ENCODE measurements at regions not wholly inside any gene's neighbourhood (a gene's known extent, or its start where the extent isn't known, plus 50 kb on each side); places are given as distances from the start of the nearest gene placed in this dataset.

DNA sequence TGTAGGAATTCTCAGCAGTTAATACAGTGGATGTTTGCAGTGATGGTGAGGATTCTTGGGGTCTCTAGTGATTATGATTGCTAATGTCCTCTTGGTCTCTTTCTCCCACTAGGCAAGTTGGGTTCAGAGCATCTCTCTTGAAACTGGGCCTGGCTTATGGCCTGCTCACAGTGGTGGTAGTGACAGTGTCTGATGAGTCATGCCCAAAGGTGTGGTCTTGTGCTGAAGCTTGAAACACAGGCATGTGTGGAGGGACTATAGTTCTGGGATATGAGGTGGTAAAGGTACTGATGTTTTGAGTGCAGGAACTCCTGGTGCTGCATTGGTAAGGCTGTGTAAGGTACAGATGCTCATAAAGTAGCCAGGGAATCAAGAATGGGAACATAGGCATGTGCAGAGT is 231.1 kb downstream of the FAM170A start:
- TF ChIP-seq, protein P1, sequence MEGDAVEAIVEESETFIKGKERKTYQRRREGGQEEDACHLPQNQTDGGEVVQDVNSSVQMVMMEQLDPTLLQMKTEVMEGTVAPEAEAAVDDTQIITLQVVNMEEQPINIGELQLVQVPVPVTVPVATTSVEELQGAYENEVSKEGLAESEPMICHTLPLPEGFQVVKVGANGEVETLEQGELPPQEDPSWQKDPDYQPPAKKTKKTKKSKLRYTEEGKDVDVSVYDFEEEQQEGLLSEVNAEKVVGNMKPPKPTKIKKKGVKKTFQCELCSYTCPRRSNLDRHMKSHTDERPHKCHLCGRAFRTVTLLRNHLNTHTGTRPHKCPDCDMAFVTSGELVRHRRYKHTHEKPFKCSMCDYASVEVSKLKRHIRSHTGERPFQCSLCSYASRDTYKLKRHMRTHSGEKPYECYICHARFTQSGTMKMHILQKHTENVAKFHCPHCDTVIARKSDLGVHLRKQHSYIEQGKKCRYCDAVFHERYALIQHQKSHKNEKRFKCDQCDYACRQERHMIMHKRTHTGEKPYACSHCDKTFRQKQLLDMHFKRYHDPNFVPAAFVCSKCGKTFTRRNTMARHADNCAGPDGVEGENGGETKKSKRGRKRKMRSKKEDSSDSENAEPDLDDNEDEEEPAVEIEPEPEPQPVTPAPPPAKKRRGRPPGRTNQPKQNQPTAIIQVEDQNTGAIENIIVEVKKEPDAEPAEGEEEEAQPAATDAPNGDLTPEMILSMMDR (conservative IDR thresholded peaks at IDR 0.05 in 1 of 2, IDR thresholded peaks at IDR 0.05 in 1 of 2; ENCODE audit: low read depth in 1 of 2, low read length in 2 of 2) = no peak
- TF ChIP-seq EZH2 (IDR thresholded peaks at IDR 0.05; ENCODE audit: low read length, missing control alignments) = no peak
